ENCODE measurements at regions not wholly inside any gene's neighbourhood (a gene's known extent, or its start where the extent isn't known, plus 50 kb on each side); places are given as distances from the start of the nearest gene placed in this dataset.

DNA sequence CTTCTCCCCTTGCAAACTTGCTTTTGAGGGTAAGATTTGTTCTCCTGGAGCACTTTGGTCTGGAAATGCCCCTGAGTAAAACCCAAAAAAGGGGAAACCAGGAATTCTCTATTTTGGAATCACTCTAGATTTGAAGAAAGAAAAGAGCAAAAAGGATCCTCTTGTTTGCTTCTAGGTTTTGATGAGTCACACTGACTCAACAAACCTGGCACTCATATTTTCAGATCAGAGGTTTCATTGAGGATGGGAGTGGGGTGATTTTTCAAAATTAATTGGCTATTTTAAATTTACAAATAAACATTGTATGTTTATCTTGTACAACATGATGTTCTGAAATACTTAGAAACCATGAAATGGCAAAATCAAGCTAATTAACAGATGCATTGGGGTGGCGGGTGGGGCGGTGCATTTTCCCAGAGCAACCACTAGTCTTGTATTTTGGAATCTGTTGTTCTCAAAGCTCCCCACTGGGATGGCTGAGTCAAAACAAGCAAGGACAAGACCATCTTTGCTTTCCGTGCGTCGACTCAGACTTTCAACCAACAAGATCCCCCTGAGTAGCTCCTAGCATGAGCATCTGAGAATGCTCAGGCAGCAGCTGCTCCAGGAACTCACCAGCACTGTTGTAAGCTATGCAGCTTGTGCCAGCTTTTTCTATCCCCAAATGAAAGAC is 451.4 kb downstream of the WDR72 start:
- peaks cover 47% of the 10 kb centered on the region for H3K9me3 Mint-ChIP-seq
- no peak for DNase-seq
- TF ChIP-seq, protein P1, sequence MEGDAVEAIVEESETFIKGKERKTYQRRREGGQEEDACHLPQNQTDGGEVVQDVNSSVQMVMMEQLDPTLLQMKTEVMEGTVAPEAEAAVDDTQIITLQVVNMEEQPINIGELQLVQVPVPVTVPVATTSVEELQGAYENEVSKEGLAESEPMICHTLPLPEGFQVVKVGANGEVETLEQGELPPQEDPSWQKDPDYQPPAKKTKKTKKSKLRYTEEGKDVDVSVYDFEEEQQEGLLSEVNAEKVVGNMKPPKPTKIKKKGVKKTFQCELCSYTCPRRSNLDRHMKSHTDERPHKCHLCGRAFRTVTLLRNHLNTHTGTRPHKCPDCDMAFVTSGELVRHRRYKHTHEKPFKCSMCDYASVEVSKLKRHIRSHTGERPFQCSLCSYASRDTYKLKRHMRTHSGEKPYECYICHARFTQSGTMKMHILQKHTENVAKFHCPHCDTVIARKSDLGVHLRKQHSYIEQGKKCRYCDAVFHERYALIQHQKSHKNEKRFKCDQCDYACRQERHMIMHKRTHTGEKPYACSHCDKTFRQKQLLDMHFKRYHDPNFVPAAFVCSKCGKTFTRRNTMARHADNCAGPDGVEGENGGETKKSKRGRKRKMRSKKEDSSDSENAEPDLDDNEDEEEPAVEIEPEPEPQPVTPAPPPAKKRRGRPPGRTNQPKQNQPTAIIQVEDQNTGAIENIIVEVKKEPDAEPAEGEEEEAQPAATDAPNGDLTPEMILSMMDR (IDR thresholded peaks at IDR 0.05): no peak
- peaks cover 4% of the 10 kb centered on the region; the same call in 1 of the 2 replicates for H3K36me3 Mint-ChIP-seq (ENCODE audit: low read depth)
- no peak overlapping the region for H3K27ac Mint-ChIP-seq
- no peaks in the 10 kb centered on the region for H3K27me3 Mint-ChIP-seq (ENCODE audit: insufficient read depth)
- H3K4me3 Mint-ChIP-seq: no peak overlapping the region
- H3K4me1 Mint-ChIP-seq (ENCODE audit: low read depth): no peaks in the 10 kb centered on the region

DNA sequence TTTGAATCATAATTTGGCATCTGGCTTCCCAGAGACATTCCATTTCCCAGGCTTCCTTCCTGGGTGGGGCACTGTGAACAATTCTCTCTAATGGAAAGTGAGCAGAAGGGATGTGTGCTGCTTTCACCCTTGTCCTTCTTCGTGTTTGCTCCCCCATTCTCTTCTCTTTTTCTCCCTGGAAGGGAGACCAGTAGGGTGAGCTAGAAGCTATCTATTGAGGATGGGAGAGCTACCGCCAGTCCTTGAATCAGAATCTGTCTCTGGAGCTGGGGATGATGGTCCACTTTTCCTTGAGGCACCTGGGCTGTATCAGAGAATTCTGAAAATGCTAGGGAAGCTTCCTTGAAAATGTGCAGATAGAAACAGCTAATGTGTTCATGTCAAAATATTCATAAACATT is 453.9 kb downstream of the WDR72 start:
- H3K36me3 Mint-ChIP-seq (ENCODE audit: low read depth): peaks cover 4% of the 10 kb centered on the region; the same call in 1 of the 2 replicates
- H3K9me3 Mint-ChIP-seq: peaks cover 39% of the 10 kb centered on the region
- no peak overlapping the region for H3K27ac Mint-ChIP-seq
- no peak for DNase-seq
- H3K27me3 Mint-ChIP-seq (ENCODE audit: insufficient read depth): no peaks in the 10 kb centered on the region
- no peaks in the 10 kb centered on the region for H3K4me1 Mint-ChIP-seq (ENCODE audit: low read depth)
- no peak overlapping the region for H3K4me3 Mint-ChIP-seq
- TF ChIP-seq, protein P1 (IDR thresholded peaks at IDR 0.05): no peak

DNA sequence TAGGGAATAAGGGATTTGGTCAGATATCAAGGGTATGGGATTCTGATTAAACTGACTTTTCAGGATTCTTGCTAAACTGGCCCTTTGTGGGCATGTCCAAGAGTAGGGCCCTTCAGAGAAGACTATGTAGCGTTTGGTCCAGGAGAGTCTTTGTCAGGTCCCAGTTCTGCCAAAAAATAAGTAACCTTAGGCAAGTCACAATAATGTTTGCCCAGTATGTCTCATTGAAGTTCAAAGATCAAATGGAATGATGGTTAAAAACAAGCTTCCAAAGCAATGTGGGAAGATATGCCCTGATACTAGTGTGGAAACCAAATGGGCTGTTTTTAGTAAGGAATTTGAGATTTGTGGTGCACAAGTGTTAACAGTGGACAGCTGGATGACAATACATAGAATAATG is 454.4 kb downstream of the WDR72 start:
- TF ChIP-seq, protein P1 (IDR thresholded peaks at IDR 0.05): no peak
- Mint-ChIP-seq H3K9me3 (peaks cover 34% of the 10 kb centered on the region), H3K36me3 (ENCODE audit: low read depth) (peaks cover 2% of the 10 kb centered on the region; the same call in 1 of the 2 replicates), H3K27ac (no peak overlapping the region), H3K4me1 (ENCODE audit: low read depth) (no peaks in the 10 kb centered on the region), H3K27me3 (ENCODE audit: insufficient read depth) (no peaks in the 10 kb centered on the region), H3K4me3 (no peak overlapping the region)
- DNase-seq: no peak

DNA sequence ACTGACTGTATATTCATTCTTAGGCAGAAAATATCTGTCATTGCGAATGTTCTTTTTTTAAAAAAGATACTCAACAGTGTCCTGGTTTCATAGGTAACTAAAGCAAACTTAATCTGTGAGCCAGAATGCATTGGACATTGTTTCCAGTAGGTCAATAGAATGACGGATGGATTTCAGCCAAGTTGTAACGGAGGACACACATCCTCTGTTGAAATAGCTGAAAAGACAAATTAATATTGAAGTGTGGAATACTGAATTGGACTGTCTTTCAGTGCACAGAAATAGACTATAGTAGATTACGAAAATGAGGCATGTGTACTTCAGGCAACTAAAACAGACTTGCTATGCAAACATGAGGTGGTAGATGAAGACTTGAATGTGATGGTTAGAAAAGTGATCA is 461.6 kb downstream of the WDR72 start:
- TF ChIP-seq, protein P1 (IDR thresholded peaks at IDR 0.05): no peak
- Mint-ChIP-seq H3K36me3 (ENCODE audit: low read depth) (no peaks in the 10 kb centered on the region), H3K9me3 (peaks cover 24% of the 10 kb centered on the region), H3K4me1 (ENCODE audit: low read depth) (no peaks in the 10 kb centered on the region), H3K4me3 (no peak overlapping the region), H3K27ac (no peak overlapping the region), H3K27me3 (ENCODE audit: insufficient read depth) (no peaks in the 10 kb centered on the region)
- no peak for DNase-seq

DNA sequence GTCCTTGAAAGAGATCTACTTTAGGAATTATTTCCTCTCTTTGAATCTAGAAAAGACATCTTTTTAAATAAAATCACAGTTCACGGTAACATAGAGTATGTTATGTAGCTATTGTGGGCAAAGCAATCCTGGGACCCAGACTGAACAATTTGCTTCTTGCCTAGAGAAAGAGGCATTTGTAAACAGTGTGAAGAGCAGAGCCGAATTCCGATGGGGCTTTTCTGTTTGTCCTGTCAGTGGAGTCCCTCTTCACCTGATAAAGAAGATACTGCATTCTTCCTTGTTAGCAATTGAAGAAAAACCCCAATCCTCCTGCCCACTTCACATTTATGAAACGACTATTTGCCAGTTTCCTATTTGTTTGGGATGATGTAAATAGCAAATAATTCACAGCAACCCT is 462.9 kb downstream of the WDR72 start:
- H3K27me3 Mint-ChIP-seq (ENCODE audit: insufficient read depth): no peaks in the 10 kb centered on the region
- no peak overlapping the region for H3K4me3 Mint-ChIP-seq
- H3K4me1 Mint-ChIP-seq (ENCODE audit: low read depth): no peaks in the 10 kb centered on the region
- TF ChIP-seq, protein P1 (IDR thresholded peaks at IDR 0.05): no peak
- no peaks in the 10 kb centered on the region for H3K36me3 Mint-ChIP-seq (ENCODE audit: low read depth)
- H3K9me3 Mint-ChIP-seq: peaks cover 24% of the 10 kb centered on the region
- DNase-seq: no peak
- no peak overlapping the region for H3K27ac Mint-ChIP-seq
